HEK293T (cell line): ENCODE measurements at regions not wholly inside any gene's neighbourhood (a gene's known extent, or its start where the extent isn't known, plus 50 kb on each side); places are given as distances from the start of the nearest gene placed in this dataset.

ENCODE experiments used
- CTCF ChIA-PET: fragments of 350-600 bp; formaldehyde crosslinking; extraction: SDS; loops from one replicate; lab custom pipeline; 2021; ENCODE audit warnings: antibody characterized with exemption, inconsistent platforms; lab: Yijun Ruan, JAX
- POLR2A ChIA-PET: fragments of 350-600 bp; formaldehyde crosslinking; extraction: SDS; loops from one replicate; lab custom pipeline; 2020; ENCODE audit warnings: antibody characterized with exemption, inconsistent platforms; lab: Yijun Ruan, JAX
- DNase-seq: peaks from one replicate; pipeline ENCODE4 v3.0.0; 2012; ENCODE audit warnings: mixed read lengths; ENCODE audit errors: extremely low spot score
- ARNT ChIP-seq: fragments of 450-650 bp; IDR thresholded peaks from 2 replicates; pipeline ENCODE4 v1.6.1; 2017; ENCODE audit warnings: mild to moderate bottlenecking
- BHLHE40 ChIP-seq: fragments of 450-650 bp; IDR thresholded peaks from 2 replicates; pipeline ENCODE4 v1.6.1; 2016; ENCODE audit warnings: mild to moderate bottlenecking, moderate library complexity, borderline replicate concordance
- CTBP1 ChIP-seq: fragments of 450-650 bp; IDR thresholded peaks from 2 replicates; pipeline ENCODE4 v1.6.1; 2016; ENCODE audit warnings: borderline replicate concordance
- ELF4 ChIP-seq: fragments of 450-650 bp; IDR thresholded peaks from 2 replicates; pipeline ENCODE4 v1.6.1; 2017; ENCODE audit warnings: antibody characterized with exemption
- FOXA1 ChIP-seq: fragments of 450-650 bp; IDR thresholded peaks from 2 replicates; pipeline ENCODE4 v1.6.1; 2016; ENCODE audit warnings: mild to moderate bottlenecking
- FOXK2 ChIP-seq: fragments of 450-650 bp; IDR thresholded peaks from 2 replicates; pipeline ENCODE4 v1.6.1; 2016; ENCODE audit warnings: mild to moderate bottlenecking
- FOXM1 ChIP-seq: fragments of 450-650 bp; IDR thresholded peaks from 2 replicates; pipeline ENCODE4 v1.6.1; 2017; ENCODE audit warnings: mild to moderate bottlenecking, borderline replicate concordance
- HDGF ChIP-seq: fragments of 450-650 bp; IDR thresholded peaks from 2 replicates; pipeline ENCODE4 v1.6.1; 2017; ENCODE audit warnings: antibody characterized with exemption, borderline replicate concordance
- L3MBTL2 ChIP-seq: fragments of 450-650 bp; conservative IDR thresholded peaks from 2 replicates; pipeline ENCODE4 v1.6.1; 2016; ENCODE audit warnings: mild to moderate bottlenecking
- LEF1 ChIP-seq: fragments of 450-650 bp; IDR thresholded peaks from 2 replicates; pipeline ENCODE4 v1.6.1; 2017; ENCODE audit warnings: mild to moderate bottlenecking, borderline replicate concordance
- NFRKB ChIP-seq: fragments of 450-650 bp; IDR thresholded peaks from 2 replicates; pipeline ENCODE4 v1.6.1; 2016; ENCODE audit warnings: mild to moderate bottlenecking, moderate library complexity
- SP1 ChIP-seq: fragments of 450-650 bp; IDR thresholded peaks from 2 replicates; pipeline ENCODE4 v1.6.1; 2017
- SUZ12 ChIP-seq: fragments of 450-650 bp; IDR thresholded peaks from 2 replicates; pipeline ENCODE4 v1.6.1; 2016; ENCODE audit warnings: mild to moderate bottlenecking
- TARDBP ChIP-seq: fragments of 450-650 bp; IDR thresholded peaks from 2 replicates; pipeline ENCODE4 v1.6.1; 2016
- ZNF384 ChIP-seq: fragments of 450-650 bp; IDR thresholded peaks from 2 replicates; pipeline ENCODE4 v1.6.1; 2016
- TF ChIP-seq, protein P1 (sequence below): fragments of 450-650 bp; IDR thresholded peaks from 2 replicates; pipeline ENCODE4 v1.6.1; 2016

- TF ChIP-seq FOXA1 (no peak), FOXM1 (no peak), L3MBTL2 (no peak), ELF4 (no peak), ARNT (no peak), ZNF384 (no peak), SP1 (no peak)
- POLR2A ChIA-PET = no interaction called here
- CTCF ChIA-PET = no interaction called here
- no peak for DNase-seq
Measured at GRCh38 chr5:21173526-21173925, 1185.5 kb upstream of the CDH18 start.

DNA sequence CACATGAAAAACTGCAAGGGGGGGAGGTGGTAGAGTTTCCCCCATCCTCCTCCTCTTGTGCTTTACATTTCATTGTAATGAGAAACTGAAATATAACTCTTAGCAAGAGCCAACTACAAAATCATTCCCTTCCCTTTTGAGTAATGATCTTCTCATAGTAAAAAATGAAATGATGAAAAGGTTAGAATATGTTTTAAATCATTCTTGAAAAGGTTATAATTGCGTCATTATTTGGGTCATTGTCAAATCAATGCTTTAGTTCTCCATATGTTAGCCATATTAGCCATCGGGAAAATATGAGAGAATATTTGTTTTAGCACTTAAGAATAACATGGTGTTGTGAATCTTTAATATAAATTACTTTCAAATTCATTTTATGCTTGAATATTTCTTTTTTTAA is 1185.0 kb upstream of the CDH18 start:
- TF ChIP-seq HDGF (no peak), SP1 (no peak), LEF1 (no peak), FOXA1 (no peak), TARDBP (no peak), NFRKB (no peak), ELF4 (no peak), ARNT (no peak), SUZ12 (no peak), BHLHE40 (no peak), FOXK2 (no peak), FOXM1 (no peak), ZNF384 (no peak), L3MBTL2 (no peak)
- TF ChIP-seq, protein P1, sequence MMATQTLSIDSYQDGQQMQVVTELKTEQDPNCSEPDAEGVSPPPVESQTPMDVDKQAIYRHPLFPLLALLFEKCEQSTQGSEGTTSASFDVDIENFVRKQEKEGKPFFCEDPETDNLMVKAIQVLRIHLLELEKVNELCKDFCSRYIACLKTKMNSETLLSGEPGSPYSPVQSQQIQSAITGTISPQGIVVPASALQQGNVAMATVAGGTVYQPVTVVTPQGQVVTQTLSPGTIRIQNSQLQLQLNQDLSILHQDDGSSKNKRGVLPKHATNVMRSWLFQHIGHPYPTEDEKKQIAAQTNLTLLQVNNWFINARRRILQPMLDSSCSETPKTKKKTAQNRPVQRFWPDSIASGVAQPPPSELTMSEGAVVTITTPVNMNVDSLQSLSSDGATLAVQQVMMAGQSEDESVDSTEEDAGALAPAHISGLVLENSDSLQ = no peak
- ChIA-PET POLR2A (no interaction called here), CTCF (no interaction called here)
- DNase-seq = no peak

GRCh38 chr5:21171038-21171437 is 1183.0 kb upstream of the CDH18 start:
- CTCF ChIA-PET = no interaction called here
- POLR2A ChIA-PET = no interaction called here
- no peak for TF ChIP-seq CTBP1
- no peak for TF ChIP-seq L3MBTL2
- TF ChIP-seq ZNF384 = no peak
- TF ChIP-seq NFRKB = no peak
- TF ChIP-seq FOXM1 = no peak
- TF ChIP-seq SUZ12 = no peak
- TF ChIP-seq ARNT = no peak
- no peak for TF ChIP-seq FOXK2
- TF ChIP-seq LEF1 = no peak
- TF ChIP-seq BHLHE40 = no peak
- no peak for TF ChIP-seq TARDBP
- TF ChIP-seq, protein P1 = no peak

DNA sequence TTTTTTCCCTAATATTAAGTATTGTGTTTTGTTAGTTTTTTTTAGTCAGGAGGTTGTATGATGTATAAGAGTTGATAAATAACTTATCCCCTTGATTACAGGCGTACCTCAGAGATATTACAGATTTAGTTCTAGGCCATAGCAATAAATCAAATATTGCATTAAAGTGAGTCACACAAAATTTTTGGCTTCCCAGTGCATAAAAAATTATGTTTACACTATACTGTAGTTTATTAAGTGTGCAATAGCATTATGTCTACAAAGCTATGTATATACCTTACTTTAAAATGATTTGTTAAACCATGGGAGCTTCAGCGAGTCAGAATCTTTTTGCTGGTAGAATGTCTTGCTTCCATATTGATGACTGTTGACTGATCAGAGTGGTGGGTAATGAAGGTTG is 1180.6 kb upstream of the CDH18 start:
- DNase-seq = no peak
- ChIA-PET POLR2A (no interaction called here), CTCF (no interaction called here)
- TF ChIP-seq FOXA1 (no peak), BHLHE40 (no peak)

More at GRCh38 chr5:21171038-21171437, 1183.0 kb upstream of the CDH18 start:
- no peak for DNase-seq

DNA sequence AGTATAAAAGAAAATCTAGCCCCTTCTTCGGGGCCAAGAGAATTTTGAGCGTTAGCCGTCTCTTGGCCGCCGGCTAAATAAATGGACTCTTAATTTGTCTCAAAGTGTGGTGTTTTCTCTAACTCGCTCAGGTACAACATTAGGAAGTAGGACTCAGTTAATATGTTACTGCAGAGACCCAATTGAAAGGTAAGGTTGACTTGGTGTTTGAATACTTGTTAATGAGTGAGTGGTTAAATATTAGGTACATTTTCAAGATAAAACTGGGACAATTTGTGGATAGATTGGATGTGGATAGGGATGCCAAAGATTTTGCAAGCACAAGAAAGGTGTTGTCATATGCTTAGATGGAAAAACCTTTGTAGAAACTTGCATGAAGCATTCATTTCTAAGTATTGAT is 1177.3 kb upstream of the CDH18 start:
- ChIA-PET CTCF (no interaction called here), POLR2A (no interaction called here)
- DNase-seq = no peak
- TF ChIP-seq FOXK2 (no peak), CTBP1 (no peak), NFRKB (no peak), FOXA1 (no peak)

GRCh38 chr5:21164425-21164824 is 1176.4 kb upstream of the CDH18 start:
- no peak for DNase-seq
- ChIA-PET POLR2A (no interaction called here), CTCF (no interaction called here)
- no peak for TF ChIP-seq FOXA1
- no peak for TF ChIP-seq HDGF

DNA sequence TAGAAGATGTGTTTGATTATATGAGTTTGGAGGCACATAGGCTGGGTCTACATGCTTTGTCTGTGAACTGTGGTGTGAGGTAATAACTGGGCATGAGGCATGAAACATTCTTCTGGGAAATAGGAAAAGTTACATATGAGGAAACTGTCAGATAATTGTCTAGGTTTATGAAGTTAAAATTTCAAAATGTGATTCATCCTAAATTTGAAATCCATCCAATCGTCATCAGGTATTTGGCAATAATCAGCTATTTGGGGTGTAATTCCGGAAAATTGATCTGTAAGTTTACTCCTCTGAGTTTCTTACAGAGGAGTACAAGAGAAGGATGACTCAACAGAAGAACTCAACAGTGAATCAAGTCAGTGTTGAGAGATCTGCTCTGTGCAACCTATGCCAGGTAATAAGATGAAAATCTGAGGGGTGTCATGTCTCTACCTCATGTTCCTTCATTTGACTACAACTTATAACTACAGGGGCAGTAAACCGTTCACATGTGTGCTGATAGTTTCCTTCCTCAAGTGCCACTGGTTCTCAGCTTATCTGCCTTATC is 1171.6 kb upstream of the CDH18 start:
- POLR2A ChIA-PET = no interaction called here
- DNase-seq = no peak
- TF ChIP-seq HDGF (no peak), TARDBP (no peak), ARNT (no peak), FOXM1 (no peak), ELF4 (no peak), FOXK2 (no peak), FOXA1 (no peak), NFRKB (no peak), LEF1 (no peak), BHLHE40 (no peak), SUZ12 (no peak), L3MBTL2 (no peak), SP1 (no peak), CTBP1 (no peak)
- TF ChIP-seq, protein P1 = no peak
- CTCF ChIA-PET = no interaction called here
